Transverse colon (tissue), 4 donors: ENCODE measurements at regions not wholly inside any gene's neighbourhood (a gene's known extent, or its start where the extent isn't known, plus 50 kb on each side); places are given as distances from the start of the nearest gene placed in this dataset.

ENCODE experiments used
- DNase-seq: peaks from one replicate; pipeline ENCODE4 v3.0.0-alpha.2; 2019
- H3K27ac ChIP-seq, 4 donors: fragments of 200-600 bp; sonication (generic); 2 replicates each; pipeline ENCODE4 v1.5.1; 2016 to 2018; ENCODE audit warnings: inconsistent platforms in 4 of 4
- H3K27me3 ChIP-seq: fragments of 200-600 bp; sonication (generic); 2 replicates; pipeline ENCODE4 v1.5.1; 2017; ENCODE audit warnings: inconsistent platforms
- H3K36me3 ChIP-seq, 4 donors: fragments of 200-600 bp; sonication (generic); 2 replicates each; pipeline ENCODE4 v1.5.1; 2017 to 2019; ENCODE audit warnings: inconsistent platforms in 4 of 4
- H3K4me1 ChIP-seq, 4 donors: fragments of 200-600 bp; sonication (generic); 2 replicates each; pipeline ENCODE4 v1.5.1; 2017 to 2020; ENCODE audit warnings: inconsistent platforms in 4 of 4
- H3K4me3 ChIP-seq, 4 donors: fragments of 200-600 bp; sonication (generic); 1 replicate in 1 of 4; 2 replicates in 3 of 4; pipeline versions ENCODE4 v1.5.1 to v1.6.1; 2017 to 2019; ENCODE audit warnings: inconsistent platforms in 4 of 4
- H3K9me3 ChIP-seq, 2 donors: fragments of 200-600 bp; sonication (generic); 2 replicates each; pipeline ENCODE4 v1.5.1; 2017 to 2019; ENCODE audit warnings: inconsistent platforms in 2 of 2
- EP300 ChIP-seq: sonication (generic); formaldehyde crosslinking; IDR thresholded peaks from one replicate; pipeline ENCODE4 v1.6.1; 2017; ENCODE audit warnings: antibody characterized with exemption, low read depth
- POLR2A ChIP-seq: fragments of 450-650 bp; IDR thresholded peaks from one replicate; pipeline ENCODE4 v1.6.1; 2016; ENCODE audit warnings: antibody characterized with exemption, mild to moderate bottlenecking, moderate library complexity
- POLR2AphosphoS5 ChIP-seq, 3 donors: sonication (generic); formaldehyde crosslinking; IDR thresholded peaks; one replicate each; pipeline ENCODE4 v1.6.1; 2016; ENCODE audit warnings: antibody characterized with exemption in 3 of 3
- WGBS, 2 donors: methylation state at CpG; one replicate each; pipeline ENCODE4 v1.1.5; 2018; ENCODE audit warnings: low coverage in 1 of 2; 5-methylcytosine and 5-hydroxymethylcytosine counted together
- in situ Hi-C, 4 donors: fragments of 200-750 bp; cut with MboI; loops; one replicate each; pipeline versions ENCODE4 v1.15.0 to v1.15.1; 2017; ENCODE audit warnings: low sequenced_read_pairs in 3 of 4, low pct_ligation_motif_present in 1 of 4, low pct_unique_long_range_greater_than_20kb in 1 of 4
- intact Hi-C: fragments of 100-400 bp; cut with DNase I; formaldehyde crosslinking; loops from one replicate; pipeline ENCODE4 v1.15.1; 2023; ENCODE audit warnings: low total_unique reads
- TF ChIP-seq, protein P1 (sequence below), 5 experiments: fragments of 200-600 bp in 3 of 5; fragments of 450-650 bp in 2 of 5; sonication (generic) in 3 of 5; IDR thresholded peaks; 1 replicate in 2 of 5; 2 replicates in 3 of 5; pipeline ENCODE4 v1.5.1; 2016 to 2017; ENCODE audit warnings: antibody characterized with exemption in 5 of 5, inconsistent platforms in 3 of 5, mild to moderate bottlenecking in 2 of 5, moderate library complexity in 1 of 5

DNA sequence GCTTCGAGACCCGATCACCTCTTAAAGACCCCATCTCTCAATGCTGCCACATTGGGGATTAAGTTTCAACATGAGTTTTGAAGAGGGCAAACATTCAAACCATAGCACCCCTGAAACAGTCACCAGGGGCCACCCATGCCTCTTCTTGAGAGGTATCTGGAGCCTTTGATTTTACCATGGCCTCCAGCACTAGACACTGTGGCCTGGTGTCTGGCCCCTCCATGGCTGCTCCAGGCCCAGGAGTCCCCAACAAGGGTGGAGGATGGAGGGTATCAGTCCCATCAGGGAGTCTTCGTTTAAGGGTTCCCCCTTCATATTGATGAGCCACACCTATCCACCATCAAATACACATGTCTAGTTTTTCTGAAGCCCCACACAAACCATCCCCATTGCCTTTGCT lies 66.5 kb upstream of the CDH5 start:
- H3K9me3 ChIP-seq = no peaks in the 10 kb centered on the region
- no peak for DNase-seq
- H3K27ac ChIP-seq = no peak overlapping the region
- H3K36me3 ChIP-seq = no peaks in the 10 kb centered on the region
- H3K4me3 ChIP-seq = no peak overlapping the region
- intact Hi-C loops (no loop called here), in situ Hi-C loops (no loop called here)
- H3K27me3 ChIP-seq = no peaks in the 10 kb centered on the region
- TF ChIP-seq POLR2A (no peak), POLR2AphosphoS5 (IDR thresholded peaks at IDR 0.05) (no peak), EP300 (no peak)
- TF ChIP-seq, protein P1, sequence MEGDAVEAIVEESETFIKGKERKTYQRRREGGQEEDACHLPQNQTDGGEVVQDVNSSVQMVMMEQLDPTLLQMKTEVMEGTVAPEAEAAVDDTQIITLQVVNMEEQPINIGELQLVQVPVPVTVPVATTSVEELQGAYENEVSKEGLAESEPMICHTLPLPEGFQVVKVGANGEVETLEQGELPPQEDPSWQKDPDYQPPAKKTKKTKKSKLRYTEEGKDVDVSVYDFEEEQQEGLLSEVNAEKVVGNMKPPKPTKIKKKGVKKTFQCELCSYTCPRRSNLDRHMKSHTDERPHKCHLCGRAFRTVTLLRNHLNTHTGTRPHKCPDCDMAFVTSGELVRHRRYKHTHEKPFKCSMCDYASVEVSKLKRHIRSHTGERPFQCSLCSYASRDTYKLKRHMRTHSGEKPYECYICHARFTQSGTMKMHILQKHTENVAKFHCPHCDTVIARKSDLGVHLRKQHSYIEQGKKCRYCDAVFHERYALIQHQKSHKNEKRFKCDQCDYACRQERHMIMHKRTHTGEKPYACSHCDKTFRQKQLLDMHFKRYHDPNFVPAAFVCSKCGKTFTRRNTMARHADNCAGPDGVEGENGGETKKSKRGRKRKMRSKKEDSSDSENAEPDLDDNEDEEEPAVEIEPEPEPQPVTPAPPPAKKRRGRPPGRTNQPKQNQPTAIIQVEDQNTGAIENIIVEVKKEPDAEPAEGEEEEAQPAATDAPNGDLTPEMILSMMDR (IDR thresholded peaks at IDR 0.05) = no peak
- no peaks in the 10 kb centered on the region for H3K4me1 ChIP-seq
- 95% methylated on average over 3 of the region's 3 CpGs; no CpG with 5 or more reads in 1 of the 2 donors for WGBS, 2 donors

DNA sequence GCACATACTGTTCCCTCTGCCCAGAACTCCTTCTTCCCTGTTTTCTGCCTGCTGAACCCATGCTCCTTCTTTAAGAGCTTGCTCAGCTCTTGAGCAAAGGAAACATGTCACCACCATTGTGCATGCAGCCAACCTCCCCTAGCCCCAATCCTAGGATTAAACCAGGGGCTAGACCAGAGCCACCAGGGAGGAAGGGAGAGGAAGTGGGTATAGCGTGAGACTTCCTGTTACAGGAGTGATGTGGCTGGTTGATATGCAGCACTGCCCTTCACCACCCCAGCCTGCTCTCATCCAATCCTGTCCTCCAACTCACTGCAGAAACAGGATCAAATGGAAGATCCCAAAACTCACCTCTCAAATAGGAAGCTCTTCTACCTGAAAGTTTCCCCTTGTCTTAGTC lies 67.1 kb upstream of the CDH5 start:
- Histone ChIP-seq H3K9me3 (no peaks in the 10 kb centered on the region), H3K27ac (no peak overlapping the region), H3K4me3 (no peak overlapping the region), H3K27me3 (no peaks in the 10 kb centered on the region), H3K36me3 (no peaks in the 10 kb centered on the region), H3K4me1 (no peaks in the 10 kb centered on the region)
- WGBS, 2 donors = 33 to 58% methylated on average over 1 of the region's 1 CpG
- intact Hi-C loops (no loop called here), in situ Hi-C loops (no loop called here)
- TF ChIP-seq, protein P1 (IDR thresholded peaks at IDR 0.05) = no peak
- TF ChIP-seq POLR2AphosphoS5 (IDR thresholded peaks at IDR 0.05) = no peak
- TF ChIP-seq EP300 = no peak
- no peak for TF ChIP-seq POLR2A
- no peak for DNase-seq

DNA sequence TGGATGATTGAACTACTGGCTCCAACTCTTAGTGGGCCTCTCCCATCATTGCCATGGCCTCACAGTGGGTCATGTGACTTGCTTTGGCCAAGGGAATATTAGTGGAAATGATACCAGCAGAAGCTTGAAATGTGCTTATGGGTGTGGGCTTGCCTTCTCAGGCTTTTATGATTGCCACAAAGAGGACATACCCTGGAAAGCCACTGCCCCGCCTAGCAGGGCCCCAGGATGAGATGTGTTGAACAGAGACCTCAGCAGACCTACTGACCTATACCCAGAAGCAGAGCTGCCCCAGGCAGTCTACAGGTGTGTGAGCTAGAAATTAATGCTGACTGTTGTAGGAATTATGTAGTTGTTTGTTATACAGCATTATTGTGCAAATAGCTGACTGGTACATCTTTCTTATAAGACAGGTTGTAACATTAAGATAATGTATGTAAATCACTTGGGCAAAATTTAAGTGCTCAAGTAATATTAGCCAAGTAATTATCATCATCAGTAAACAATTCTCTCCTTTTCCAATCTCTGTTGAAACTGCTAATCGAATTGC lies 67.8 kb upstream of the CDH5 start:
- no peaks in the 10 kb centered on the region for H3K36me3 ChIP-seq
- TF ChIP-seq POLR2AphosphoS5 (IDR thresholded peaks at IDR 0.05) (no peak), EP300 (no peak), POLR2A (no peak)
- TF ChIP-seq, protein P1 (IDR thresholded peaks at IDR 0.05) = no peak
- intact Hi-C loops = no loop called here
- H3K4me1 ChIP-seq = no peaks in the 10 kb centered on the region
- DNase-seq = no peak
- no peaks in the 10 kb centered on the region for H3K27me3 ChIP-seq
- H3K27ac ChIP-seq = no peak overlapping the region
- in situ Hi-C loops = no loop called here
- H3K9me3 ChIP-seq = no peaks in the 10 kb centered on the region
- no peak overlapping the region for H3K4me3 ChIP-seq
- WGBS, 2 donors = 82 to 90% methylated on average over 1 to 2 of the region's 2 CpGs

DNA sequence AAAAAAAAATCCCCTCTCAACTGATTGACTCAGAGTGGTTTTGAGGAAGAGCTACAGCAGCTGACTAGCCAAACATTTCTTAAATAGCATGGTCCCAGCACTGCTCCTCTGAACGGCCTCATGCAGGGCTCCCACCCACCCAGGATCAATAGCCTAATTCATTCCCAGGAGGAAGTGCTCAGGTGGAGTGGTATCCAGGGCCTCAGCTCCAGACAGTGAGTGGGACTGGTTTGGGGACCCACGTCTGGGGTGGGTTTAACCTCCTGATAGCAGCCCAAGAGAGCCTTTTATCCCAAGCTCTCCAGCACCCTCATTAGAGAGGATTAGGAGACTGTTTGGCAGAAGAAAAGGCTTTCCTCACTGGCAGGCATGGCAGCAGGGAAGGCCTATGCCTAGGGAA lies 68.5 kb upstream of the CDH5 start:
- Histone ChIP-seq H3K9me3 (no peaks in the 10 kb centered on the region), H3K4me1 (no peaks in the 10 kb centered on the region), H3K36me3 (no peaks in the 10 kb centered on the region), H3K27ac (no peak overlapping the region), H3K4me3 (no peak overlapping the region), H3K27me3 (no peaks in the 10 kb centered on the region)
- TF ChIP-seq POLR2A (no peak), POLR2AphosphoS5 (IDR thresholded peaks at IDR 0.05) (no peak), EP300 (no peak)
- TF ChIP-seq, protein P1 (IDR thresholded peaks at IDR 0.05) = no peak
- in situ Hi-C loops = no loop called here
- no peak for DNase-seq
- WGBS, 2 donors = 47% methylated on average over 2 of the region's 2 CpGs; no CpG with 5 or more reads in 1 of the 2 donors
- intact Hi-C loops = no loop called here
